ENCODE measurements at regions not wholly inside any gene's neighbourhood (a gene's known extent, or its start where the extent isn't known, plus 50 kb on each side); places are given as distances from the start of the nearest gene placed in this dataset.

DNA sequence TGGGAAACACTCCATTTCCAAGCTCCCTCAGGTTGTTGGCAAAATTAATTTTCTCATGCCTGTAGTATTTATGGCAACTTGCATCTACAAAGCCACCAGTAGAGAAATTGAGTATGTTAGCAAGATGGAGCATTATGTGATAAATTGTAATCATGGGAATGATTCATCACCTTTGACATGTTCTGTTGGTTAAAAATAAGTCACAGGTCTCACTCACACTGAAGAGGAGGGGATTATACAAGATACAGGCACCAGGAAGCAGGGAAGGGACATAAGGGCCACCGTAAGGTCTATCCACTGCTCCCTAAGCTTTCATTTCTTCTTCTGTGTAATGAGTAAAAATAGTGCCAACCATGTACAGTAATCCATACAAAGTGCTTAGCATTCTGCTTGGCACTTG is 313.0 kb downstream of the GBA3 start:
- TF ChIP-seq CTCF (conservative IDR thresholded peaks at IDR 0.05; ENCODE audit: low read length) (no peak), EZH2phosphoT487 (IDR thresholded peaks at IDR 0.05; ENCODE audit: borderline replicate concordance) (no peak)
